T-helper 1 cell treated with Interleukin-12 subunit alpha and Interleukin-12 subunit beta and Interleukin-4 antibody, amounts not matched to agents 30 μg/mL and 1 μg/mL, for 36 hours (primary cell): ENCODE measurements at regions not wholly inside any gene's neighbourhood (a gene's known extent, or its start where the extent isn't known, plus 50 kb on each side); places are given as distances from the start of the nearest gene placed in this dataset.
"Not testable (repeated sequence)": the region's sequence is repeated elsewhere in the genome, so short reads cannot be mapped to it uniquely, and the experiment has no call there.

ENCODE experiments used
- H3K27ac Mint-ChIP-seq: one replicate; pipeline ENCODE4 v1.8.0; 2021; ENCODE audit warnings: mild to moderate bottlenecking, mixed read lengths
- H3K27me3 Mint-ChIP-seq: one replicate; pipeline ENCODE4 v1.8.0; 2021; ENCODE audit warnings: low read depth, mixed read lengths
- H3K36me3 Mint-ChIP-seq: one replicate; pipeline ENCODE4 v1.8.0; 2021; ENCODE audit warnings: low read depth, mixed read lengths
- H3K4me1 Mint-ChIP-seq: one replicate; pipeline ENCODE4 v1.8.0; 2021; ENCODE audit warnings: low read depth, mixed read lengths
- H3K4me3 Mint-ChIP-seq: one replicate; pipeline ENCODE4 v1.8.0; 2021; ENCODE audit warnings: mild to moderate bottlenecking, moderate library complexity, mixed read lengths
- H3K9me3 Mint-ChIP-seq: one replicate; pipeline ENCODE4 v1.8.0; 2021; ENCODE audit warnings: mixed read lengths

DNA sequence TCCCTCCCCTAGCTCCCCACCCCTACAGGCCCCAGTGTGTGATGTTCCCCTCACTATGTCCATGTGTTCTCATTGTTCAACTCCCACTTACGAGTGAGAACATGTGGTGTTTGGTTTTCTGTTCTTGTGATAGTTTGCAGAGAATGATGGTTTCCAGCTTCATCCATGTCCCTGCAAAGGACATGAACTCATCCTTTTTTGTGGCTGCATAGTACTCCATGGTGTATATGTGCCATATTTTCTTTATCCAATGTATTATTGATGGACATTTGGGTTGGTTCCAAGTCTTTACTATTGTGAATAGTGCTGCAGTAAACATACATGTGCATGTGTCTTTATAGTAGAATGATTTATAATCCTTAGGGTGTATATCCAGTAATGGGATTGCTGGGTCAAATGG is 84.6 kb upstream of the HDDC2 start:
- H3K9me3 Mint-ChIP-seq, H3K36me3 Mint-ChIP-seq, H3K4me1 Mint-ChIP-seq, H3K27ac Mint-ChIP-seq, H3K4me3 Mint-ChIP-seq: not testable (repeated sequence)
- peaks cover 20% of the 10 kb centered on the region for H3K27me3 Mint-ChIP-seq

GRCh38 chr6:125392682-125393081 is 90.9 kb upstream of the HDDC2 start:
- Mint-ChIP-seq H3K27me3 (peaks cover 25% of the 10 kb centered on the region), H3K9me3 (no peaks in the 10 kb centered on the region), H3K27ac (no peak overlapping the region), H3K4me3 (no peak overlapping the region), H3K4me1 (peaks cover 8% of the 10 kb centered on the region), H3K36me3 (no peaks in the 10 kb centered on the region)

- no peaks in the 10 kb centered on the region for H3K9me3 Mint-ChIP-seq
- H3K27ac Mint-ChIP-seq, result no peak overlapping the region
- H3K36me3 Mint-ChIP-seq, result no peaks in the 10 kb centered on the region
- no peak overlapping the region for H3K4me3 Mint-ChIP-seq
- H3K4me1 Mint-ChIP-seq, result peaks cover 8% of the 10 kb centered on the region
- H3K27me3 Mint-ChIP-seq, result peaks cover 25% of the 10 kb centered on the region
These were observed 91.7 kb upstream of the HDDC2 start for GRCh38 chr6:125393449-125393858.

DNA sequence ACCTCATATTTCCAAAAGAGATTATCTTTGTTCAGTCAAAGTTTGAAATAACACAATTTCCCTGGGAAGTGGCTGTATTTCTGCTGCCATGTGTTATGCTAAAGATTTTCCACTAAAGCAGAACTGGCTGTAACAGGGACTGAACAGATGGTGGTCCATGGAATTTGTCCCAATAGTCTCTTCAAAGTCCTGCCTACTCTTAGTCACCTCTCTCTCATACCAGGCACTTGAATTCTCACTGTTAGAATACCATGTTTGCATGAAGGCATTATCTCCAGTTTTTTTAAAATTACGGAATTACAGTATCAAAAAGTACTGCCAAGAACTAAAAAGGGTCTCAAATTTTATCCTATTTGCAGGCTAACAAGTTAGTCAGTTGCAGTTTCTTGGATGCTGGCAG is 105.0 kb upstream of the HDDC2 start:
- Mint-ChIP-seq H3K4me1 (no peaks in the 10 kb centered on the region), H3K9me3 (no peaks in the 10 kb centered on the region), H3K27me3 (peaks cover 4% of the 10 kb centered on the region), H3K27ac (no peak overlapping the region), H3K36me3 (no peaks in the 10 kb centered on the region), H3K4me3 (no peak overlapping the region)

GRCh38 chr6:125414507-125414906 is 112.7 kb upstream of the HDDC2 start:
- H3K36me3 Mint-ChIP-seq, result no peaks in the 10 kb centered on the region
- no peaks in the 10 kb centered on the region for H3K9me3 Mint-ChIP-seq
- no peaks in the 10 kb centered on the region for H3K4me1 Mint-ChIP-seq
- H3K27ac Mint-ChIP-seq, result no peak overlapping the region
- H3K27me3 Mint-ChIP-seq, result peaks cover 1% of the 10 kb centered on the region
- H3K4me3 Mint-ChIP-seq, result no peak overlapping the region

DNA sequence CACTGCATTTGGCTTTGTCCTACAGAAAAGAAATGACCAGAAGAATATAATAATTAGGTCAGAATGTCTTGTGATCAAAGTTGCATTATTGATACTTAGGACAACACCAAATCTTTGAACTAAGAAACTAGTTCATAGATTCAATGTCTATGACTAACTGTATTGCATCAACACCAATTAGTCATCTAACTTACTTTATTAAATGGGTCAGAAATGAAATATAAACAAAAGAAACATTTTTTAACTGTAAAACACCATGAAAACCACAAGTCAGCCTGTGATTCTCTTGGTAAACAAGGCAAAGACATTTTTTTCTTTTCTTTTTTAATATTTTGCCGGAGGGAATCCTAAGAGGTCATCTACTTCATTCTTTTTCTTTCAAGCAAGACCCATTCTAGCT is 114.1 kb upstream of the HDDC2 start:
- no peak overlapping the region for H3K4me3 Mint-ChIP-seq
- no peaks in the 10 kb centered on the region for H3K9me3 Mint-ChIP-seq
- no peak overlapping the region for H3K27ac Mint-ChIP-seq
- no peaks in the 10 kb centered on the region for H3K36me3 Mint-ChIP-seq
- H3K27me3 Mint-ChIP-seq, result no peaks in the 10 kb centered on the region
- H3K4me1 Mint-ChIP-seq, result no peaks in the 10 kb centered on the region

DNA sequence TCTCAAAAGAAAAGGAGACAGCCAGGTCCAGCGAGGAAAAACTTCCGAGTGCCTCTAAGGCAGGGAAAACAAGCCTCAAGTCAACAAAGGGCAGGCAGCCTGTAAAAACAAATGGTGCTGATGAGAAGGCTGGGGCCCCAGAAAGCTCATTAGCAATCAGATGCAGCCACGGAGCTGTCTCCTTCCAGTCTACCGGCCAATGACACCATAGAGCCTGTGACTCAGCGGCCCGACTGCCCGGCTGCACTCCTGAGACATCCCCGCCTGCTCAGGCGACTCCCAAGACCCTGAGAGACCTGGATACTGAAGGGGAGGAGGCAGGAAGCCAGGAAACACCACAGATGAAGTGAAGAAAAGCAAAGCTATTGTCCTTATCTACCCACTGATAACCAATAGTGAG is 120.1 kb upstream of the HDDC2 start:
- H3K36me3 Mint-ChIP-seq, result no peaks in the 10 kb centered on the region
- H3K27me3 Mint-ChIP-seq, result no peaks in the 10 kb centered on the region
- H3K4me1 Mint-ChIP-seq, result no peaks in the 10 kb centered on the region
- H3K9me3 Mint-ChIP-seq, result no peaks in the 10 kb centered on the region
- no peak overlapping the region for H3K27ac Mint-ChIP-seq
- no peak overlapping the region for H3K4me3 Mint-ChIP-seq

GRCh38 chr6:125423047-125423446 is 121.3 kb upstream of the HDDC2 start:
- H3K4me1 Mint-ChIP-seq, result no peaks in the 10 kb centered on the region
- H3K27ac Mint-ChIP-seq, result no peak overlapping the region
- H3K4me3 Mint-ChIP-seq, result no peak overlapping the region
- no peaks in the 10 kb centered on the region for H3K9me3 Mint-ChIP-seq
- no peaks in the 10 kb centered on the region for H3K36me3 Mint-ChIP-seq
- peaks cover 6% of the 10 kb centered on the region for H3K27me3 Mint-ChIP-seq

DNA sequence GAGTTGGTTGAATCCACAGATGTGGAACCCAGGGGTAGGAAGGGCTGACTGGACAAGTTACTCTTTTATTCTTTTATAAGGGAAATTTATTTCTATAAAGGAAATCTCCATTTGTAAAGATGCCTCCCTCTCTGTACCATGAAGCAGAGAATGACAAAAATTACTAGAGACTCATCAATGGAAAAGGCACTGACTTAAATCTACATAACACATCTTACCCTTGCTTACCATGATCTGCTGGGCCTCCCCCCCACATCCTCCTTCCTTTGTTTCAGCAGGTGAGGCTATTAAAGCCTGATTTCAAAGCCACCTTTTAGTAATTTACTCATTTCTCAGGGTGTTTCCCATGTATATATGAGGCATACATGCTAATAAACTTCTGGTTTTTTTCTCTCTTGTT is 130.2 kb upstream of the HDDC2 start:
- H3K4me1 Mint-ChIP-seq, result no peaks in the 10 kb centered on the region
- no peaks in the 10 kb centered on the region for H3K36me3 Mint-ChIP-seq
- H3K27ac Mint-ChIP-seq, result no peak overlapping the region
- no peaks in the 10 kb centered on the region for H3K9me3 Mint-ChIP-seq
- no peak overlapping the region for H3K4me3 Mint-ChIP-seq
- H3K27me3 Mint-ChIP-seq, result peaks cover 11% of the 10 kb centered on the region

GRCh38 chr6:125432963-125433362 is 131.2 kb upstream of the HDDC2 start:
- Mint-ChIP-seq H3K9me3 (no peaks in the 10 kb centered on the region), H3K27me3 (peaks cover 5% of the 10 kb centered on the region), H3K27ac (no peak overlapping the region), H3K4me3 (no peak overlapping the region), H3K36me3 (no peaks in the 10 kb centered on the region), H3K4me1 (no peaks in the 10 kb centered on the region)

DNA sequence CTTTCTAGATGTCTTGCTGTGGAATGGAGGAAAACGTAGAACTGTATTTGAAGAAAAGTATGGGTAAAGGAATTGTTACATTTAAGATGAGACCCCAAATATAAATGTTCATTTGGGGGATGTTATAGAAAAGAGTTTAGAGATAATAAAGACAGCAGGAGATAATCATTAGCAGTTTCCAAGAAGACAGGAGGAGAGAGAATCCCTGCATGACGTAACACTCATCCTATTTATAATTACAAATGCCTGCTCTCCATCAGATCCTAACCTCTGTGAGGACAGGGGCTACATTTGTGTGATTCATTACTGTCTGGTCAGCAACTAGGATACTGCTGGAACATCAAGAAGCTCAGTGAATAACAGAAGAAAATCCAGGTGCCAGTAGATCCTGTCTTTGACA is 133.0 kb upstream of the HDDC2 start:
- no peaks in the 10 kb centered on the region for H3K36me3 Mint-ChIP-seq

DNA sequence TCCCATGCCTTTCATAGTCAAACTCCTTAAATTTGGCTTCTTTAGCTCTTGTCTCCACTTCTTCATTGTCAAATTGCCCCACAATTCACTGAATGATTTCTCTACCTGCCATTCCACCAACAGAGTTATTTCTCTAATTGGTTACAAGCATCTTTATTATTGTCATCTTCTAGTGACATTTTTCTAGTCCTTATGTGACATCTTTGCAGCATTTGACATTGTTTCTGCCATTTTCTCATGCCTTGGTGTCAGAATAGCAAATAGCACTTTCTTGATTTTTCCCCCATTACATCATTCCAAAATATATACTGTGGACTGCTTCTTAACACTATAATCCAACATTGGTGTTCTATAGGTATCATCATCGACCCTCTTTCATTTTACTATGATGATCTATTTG is 137.7 kb upstream of the HDDC2 start:
- Mint-ChIP-seq H3K4me1 (no peaks in the 10 kb centered on the region), H3K27me3 (peaks cover 5% of the 10 kb centered on the region), H3K27ac (no peak overlapping the region), H3K4me3 (no peak overlapping the region), H3K36me3 (no peaks in the 10 kb centered on the region), H3K9me3 (no peaks in the 10 kb centered on the region)

More for the DNA sequence above, 133.0 kb upstream of the HDDC2 start:
- H3K27me3 Mint-ChIP-seq, result peaks cover 5% of the 10 kb centered on the region
- H3K4me1 Mint-ChIP-seq, result no peaks in the 10 kb centered on the region
- no peak overlapping the region for H3K4me3 Mint-ChIP-seq
- H3K9me3 Mint-ChIP-seq, result no peaks in the 10 kb centered on the region
- H3K27ac Mint-ChIP-seq, result no peak overlapping the region

DNA sequence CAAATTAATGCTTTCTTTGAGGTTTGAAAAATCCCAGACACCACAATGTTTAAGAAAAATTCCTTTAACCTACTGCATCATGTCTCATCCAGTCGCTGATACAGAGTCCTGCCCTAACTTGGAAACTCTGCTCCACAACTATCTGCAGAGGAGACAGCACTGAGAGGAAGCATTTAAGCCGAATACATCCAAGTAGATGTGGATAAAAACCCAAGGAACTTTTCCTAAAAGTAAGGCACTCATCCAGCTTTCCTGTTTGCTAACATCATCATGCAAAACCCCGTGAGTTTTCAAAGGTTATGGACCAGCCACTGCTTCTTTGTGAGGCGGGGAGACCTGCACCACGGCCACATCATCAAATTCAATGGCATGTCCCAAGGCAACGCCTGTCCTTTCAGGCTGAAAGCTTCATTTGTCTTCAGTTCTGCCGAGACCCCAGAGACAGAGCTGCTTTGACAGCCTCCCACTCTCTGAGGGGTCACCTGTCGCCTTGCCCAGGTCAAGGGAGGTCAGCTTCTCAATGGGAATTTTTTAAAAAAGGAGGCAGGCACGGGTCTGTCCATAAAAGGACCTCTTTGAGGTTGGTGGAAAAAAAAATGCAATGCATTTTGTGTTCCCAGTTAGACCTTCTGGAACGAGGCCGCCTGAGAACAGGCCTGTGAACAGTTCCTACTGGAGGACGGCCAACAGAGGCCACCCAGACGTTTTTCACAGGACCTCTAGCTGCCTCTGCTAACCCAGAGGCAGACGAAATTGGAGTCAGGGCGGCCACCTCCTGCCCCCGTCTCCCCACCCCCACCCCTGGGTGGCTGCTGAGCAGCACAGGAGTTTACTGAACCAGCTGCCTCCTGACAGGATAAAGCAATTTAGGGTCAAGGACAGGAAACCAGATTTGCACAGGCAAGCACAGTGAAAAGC is 142.5 kb upstream of the HDDC2 start:
- H3K9me3 Mint-ChIP-seq, result no peaks in the 10 kb centered on the region
- H3K27me3 Mint-ChIP-seq, result peaks cover 5% of the 10 kb centered on the region
- no peaks in the 10 kb centered on the region for H3K36me3 Mint-ChIP-seq
- no peak overlapping the region for H3K4me3 Mint-ChIP-seq
- no peak overlapping the region for H3K27ac Mint-ChIP-seq
- H3K4me1 Mint-ChIP-seq, result no peaks in the 10 kb centered on the region

DNA sequence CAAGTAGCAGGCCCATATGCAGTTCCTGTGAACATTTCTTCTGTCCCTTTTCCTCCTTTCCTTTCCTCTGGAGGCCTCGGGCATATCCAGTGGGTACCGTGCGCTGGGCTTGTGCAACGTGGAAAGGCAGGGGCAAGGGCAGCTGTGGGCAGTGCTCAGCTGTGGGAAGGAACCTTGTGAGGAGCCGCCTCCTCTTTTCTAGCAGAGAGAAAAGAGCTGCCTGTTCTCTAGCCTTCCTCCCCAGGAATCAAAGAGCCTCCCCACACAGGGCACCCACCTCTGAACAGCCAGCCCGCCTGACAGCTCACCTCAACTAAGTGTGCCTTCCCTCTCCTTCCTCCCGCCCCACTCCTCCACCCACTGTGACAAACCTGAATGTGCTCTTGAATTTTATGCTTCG is 143.3 kb upstream of the HDDC2 start:
- H3K27ac Mint-ChIP-seq, result no peak overlapping the region
- peaks cover 5% of the 10 kb centered on the region for H3K27me3 Mint-ChIP-seq
- no peaks in the 10 kb centered on the region for H3K4me1 Mint-ChIP-seq
- no peaks in the 10 kb centered on the region for H3K36me3 Mint-ChIP-seq
- H3K9me3 Mint-ChIP-seq, result no peaks in the 10 kb centered on the region
- no peak overlapping the region for H3K4me3 Mint-ChIP-seq

- H3K27ac Mint-ChIP-seq, result no peak overlapping the region
- no peak overlapping the region for H3K4me3 Mint-ChIP-seq
- H3K4me1 Mint-ChIP-seq, result no peaks in the 10 kb centered on the region
- H3K9me3 Mint-ChIP-seq, result peaks cover 4% of the 10 kb centered on the region
- H3K27me3 Mint-ChIP-seq, result peaks cover 5% of the 10 kb centered on the region
- no peaks in the 10 kb centered on the region for H3K36me3 Mint-ChIP-seq
These were observed 144.2 kb upstream of the HDDC2 start for GRCh38 chr6:125446011-125446410.
